WTC11 (cell line): ENCODE measurements at regions not wholly inside any gene's neighbourhood (a gene's known extent, or its start where the extent isn't known, plus 50 kb on each side); places are given as distances from the start of the nearest gene placed in this dataset.
A peak's percentile ranks its signal among the peaks of the same experiment; 100 is the strongest.
"Not testable (repeated sequence)": the region's sequence is repeated elsewhere in the genome, so short reads cannot be mapped to it uniquely, and the experiment has no call there.

Experiments
- ATAC-seq: fragments of 200-7000 bp; cut with Tn5 transposase; 2 replicates; pipeline ENCODE4 v1.10.0; 2021; ENCODE audit warnings: mild to moderate bottlenecking, moderate library complexity
- CTCF ChIA-PET: fragments of 300-600 bp; sonication (Branson Sonifier 250); formaldehyde crosslinking; loops from one replicate; lab custom pipeline; 2021; ENCODE audit warnings: antibody characterized with exemption; lab: Charles Lee
- POLR2A ChIA-PET: fragments of 350-600 bp; sonication (Branson Sonifier 250); formaldehyde crosslinking; loops from one replicate; lab custom pipeline; 2021; ENCODE audit warnings: antibody characterized with exemption; lab: Charles Lee
- DNase-seq: peaks from one replicate; pipeline ENCODE4 v3.0.0; 2021; ENCODE audit warnings: low spot score
- H3K27ac Mint-ChIP-seq: 2 replicates; pipeline ENCODE4 v1.8.0; 2021; ENCODE audit warnings: mixed read lengths
- H3K27me3 Mint-ChIP-seq: 2 replicates; pipeline ENCODE4 v1.8.0; 2021; ENCODE audit warnings: low read depth, mild to moderate bottlenecking, moderate library complexity, mixed read lengths
- H3K36me3 Mint-ChIP-seq: 2 replicates; pipeline ENCODE4 v1.8.0; 2021; ENCODE audit warnings: mixed read lengths
- H3K4me1 Mint-ChIP-seq: 2 replicates; pipeline ENCODE4 v1.8.0; 2022; ENCODE audit warnings: mixed read lengths
- H3K4me3 Mint-ChIP-seq: 2 replicates; pipeline ENCODE4 v1.8.0; 2021; ENCODE audit warnings: mild to moderate bottlenecking, moderate library complexity, mixed read lengths
- H3K9me3 Mint-ChIP-seq: 2 replicates; pipeline ENCODE4 v1.8.0; 2021; ENCODE audit warnings: mixed read lengths

- ATAC-seq, H3K4me3 Mint-ChIP-seq, H3K9me3 Mint-ChIP-seq, H3K27ac Mint-ChIP-seq, H3K36me3 Mint-ChIP-seq, CTCF ChIA-PET, H3K4me1 Mint-ChIP-seq, DNase-seq, POLR2A ChIA-PET, H3K27me3 Mint-ChIP-seq: not testable (repeated sequence)
Observed at GRCh38 chr7:149966444-149966843, 92.7 kb downstream of the ATP6V0E2 start.

GRCh38 chr7:149972977-149973376 is 99.2 kb downstream of the ATP6V0E2 start:
- ATAC-seq, POLR2A ChIA-PET, H3K36me3 Mint-ChIP-seq, H3K27me3 Mint-ChIP-seq, DNase-seq, H3K4me3 Mint-ChIP-seq, H3K27ac Mint-ChIP-seq, H3K9me3 Mint-ChIP-seq, CTCF ChIA-PET: not testable (repeated sequence)
- H3K4me1 Mint-ChIP-seq: peaks cover 17% of the 10 kb centered on the region

GRCh38 chr7:149973681-149974080 is 99.9 kb downstream of the ATP6V0E2 start:
- POLR2A ChIA-PET, H3K36me3 Mint-ChIP-seq, H3K27ac Mint-ChIP-seq, ATAC-seq, CTCF ChIA-PET, H3K27me3 Mint-ChIP-seq, H3K9me3 Mint-ChIP-seq, DNase-seq, H3K4me3 Mint-ChIP-seq: not testable (repeated sequence)
- peaks cover 17% of the 10 kb centered on the region for H3K4me1 Mint-ChIP-seq

- Mint-ChIP-seq H3K4me1 (peaks cover 22% of the 10 kb centered on the region), H3K4me3 (peak overlapping the region; percentile 34), H3K27ac (0 out of 2 replicates have a peak overlapping the region, but pooled peaks have one; percentile 43)
- DNase-seq (peak; percentile 16), ATAC-seq (peak; percentile 89)
- H3K27me3 Mint-ChIP-seq, H3K9me3 Mint-ChIP-seq, POLR2A ChIA-PET, CTCF ChIA-PET, H3K36me3 Mint-ChIP-seq: not testable (repeated sequence)
Observed at GRCh38 chr7:149975608-149976007, 101.8 kb downstream of the ATP6V0E2 start.

GRCh38 chr7:149978537-149978936 is 104.8 kb downstream of the ATP6V0E2 start:
- POLR2A ChIA-PET, H3K27me3 Mint-ChIP-seq, H3K4me3 Mint-ChIP-seq, CTCF ChIA-PET, DNase-seq, H3K36me3 Mint-ChIP-seq, H3K27ac Mint-ChIP-seq, H3K9me3 Mint-ChIP-seq: not testable (repeated sequence)
- ATAC-seq: peak; percentile 60
- peaks cover 22% of the 10 kb centered on the region for H3K4me1 Mint-ChIP-seq

GRCh38 chr7:149978944-149979343 is 105.2 kb downstream of the ATP6V0E2 start:
- POLR2A ChIA-PET: not testable (repeated sequence)

GRCh38 chr7:149982537-149983112 is 108.9 kb downstream of the ATP6V0E2 start:
- H3K27ac Mint-ChIP-seq, H3K9me3 Mint-ChIP-seq, H3K36me3 Mint-ChIP-seq, H3K27me3 Mint-ChIP-seq, POLR2A ChIA-PET, H3K4me1 Mint-ChIP-seq, H3K4me3 Mint-ChIP-seq, DNase-seq, ATAC-seq, CTCF ChIA-PET: not testable (repeated sequence)

More at GRCh38 chr7:149978944-149979343, 105.2 kb downstream of the ATP6V0E2 start:
- CTCF ChIA-PET, DNase-seq, H3K27me3 Mint-ChIP-seq, H3K27ac Mint-ChIP-seq, ATAC-seq, H3K36me3 Mint-ChIP-seq, H3K9me3 Mint-ChIP-seq, H3K4me3 Mint-ChIP-seq: not testable (repeated sequence)
- H3K4me1 Mint-ChIP-seq: peaks cover 22% of the 10 kb centered on the region

- CTCF ChIA-PET, H3K9me3 Mint-ChIP-seq, H3K36me3 Mint-ChIP-seq, DNase-seq, H3K4me3 Mint-ChIP-seq, H3K27ac Mint-ChIP-seq, POLR2A ChIA-PET, H3K27me3 Mint-ChIP-seq, H3K4me1 Mint-ChIP-seq: not testable (repeated sequence)
- ATAC-seq: peak; percentile 43; the same call in 1 of the 2 replicates
Observed at GRCh38 chr7:149986866-149987265, 113.1 kb downstream of the ATP6V0E2 start.

GRCh38 chr7:149991652-149992302 is 118.0 kb downstream of the ATP6V0E2 start:
- H3K4me1 Mint-ChIP-seq, H3K27ac Mint-ChIP-seq, DNase-seq, ATAC-seq, H3K4me3 Mint-ChIP-seq, H3K9me3 Mint-ChIP-seq, POLR2A ChIA-PET, H3K27me3 Mint-ChIP-seq, CTCF ChIA-PET, H3K36me3 Mint-ChIP-seq: not testable (repeated sequence)

- POLR2A ChIA-PET, H3K4me1 Mint-ChIP-seq, H3K27me3 Mint-ChIP-seq, H3K4me3 Mint-ChIP-seq, H3K9me3 Mint-ChIP-seq, H3K27ac Mint-ChIP-seq, ATAC-seq, H3K36me3 Mint-ChIP-seq, DNase-seq, CTCF ChIA-PET: not testable (repeated sequence)
Observed at GRCh38 chr7:149992366-149992765, 118.6 kb downstream of the ATP6V0E2 start.

GRCh38 chr7:149995369-149996026 is 121.7 kb downstream of the ATP6V0E2 start:
- ATAC-seq, H3K9me3 Mint-ChIP-seq, CTCF ChIA-PET, H3K36me3 Mint-ChIP-seq, POLR2A ChIA-PET, H3K27ac Mint-ChIP-seq, DNase-seq, H3K4me3 Mint-ChIP-seq, H3K4me1 Mint-ChIP-seq, H3K27me3 Mint-ChIP-seq: not testable (repeated sequence)
